Vagina (tissue), 2 donors: ENCODE measurements at regions not wholly inside any gene's neighbourhood (a gene's known extent, or its start where the extent isn't known, plus 50 kb on each side); places are given as distances from the start of the nearest gene placed in this dataset.

ENCODE experiments used
- CTCF ChIP-seq, 3 experiments: fragments of 450-650 bp in 2 of 3; fragments of 200-600 bp in 1 of 3; sonication (generic) in 1 of 3; IDR thresholded peaks; one replicate each; pipeline ENCODE4 v1.5.1; 2017 to 2019; ENCODE audit warnings: antibody characterized with exemption in 3 of 3, mild to moderate bottlenecking in 2 of 3, moderate library complexity in 2 of 3
- POLR2A ChIP-seq, 2 donors: fragments of 450-650 bp; IDR thresholded peaks; one replicate each; pipeline ENCODE4 v1.6.1; 2017; ENCODE audit warnings: antibody characterized with exemption in 2 of 2, mild to moderate bottlenecking in 2 of 2, moderate library complexity in 2 of 2
- POLR2AphosphoS5 ChIP-seq, 2 donors: sonication (generic); formaldehyde crosslinking; IDR thresholded peaks; one replicate each; pipeline ENCODE4 v1.9.0; 2017; ENCODE audit warnings: antibody characterized with exemption in 2 of 2, mild to moderate bottlenecking in 2 of 2, low read depth in 1 of 2; ENCODE audit not compliant: insufficient read depth in 1 of 2

- TF ChIP-seq CTCF (IDR thresholded peaks at IDR 0.05) (no peak), POLR2A (IDR thresholded peaks at IDR 0.05) (no peak), POLR2AphosphoS5 (IDR thresholded peaks at IDR 0.05; ENCODE audit: insufficient read depth in 1 of 2, low read depth in 1 of 2) (no peak)
Measured at GRCh38 chr9:90240541-90240940, 402.1 kb downstream of the DIRAS2 start.
